GM23338 (cell line): ENCODE measurements at regions not wholly inside any gene's neighbourhood (a gene's known extent, or its start where the extent isn't known, plus 50 kb on each side); places are given as distances from the start of the nearest gene placed in this dataset.

Experiments
- ATAC-seq: fragments of 200-7000 bp; cut with Tn5 transposase; 3 replicates; pipeline ENCODE4 v1.9.1; 2020
- DNase-seq: peaks from one replicate; pipeline ENCODE4 v3.0.0-alpha.2; 2015; ENCODE audit warnings: low spot score
- H2AFZ ChIP-seq: fragments of 200-600 bp; sonication (generic); 2 replicates; pipeline ENCODE4 v1.8.0; 2016; ENCODE audit warnings: antibody characterized with exemption, mild to moderate bottlenecking, moderate library complexity
- H3F3A ChIP-seq: fragments of 200-600 bp; sonication (generic); replicated peaks from 2 replicates; pipeline ENCODE4 v1.8.0; 2017; ENCODE audit warnings: antibody characterized with exemption, mixed run types, low read depth
- H3K27ac ChIP-seq: fragments of 200-600 bp; sonication (generic); 2 replicates; pipeline ENCODE4 v1.6.1; 2016; ENCODE audit warnings: low read depth
- H3K27me3 ChIP-seq: fragments of 200-600 bp; sonication (generic); 2 replicates; pipeline ENCODE4 v1.8.0; 2016; ENCODE audit warnings: mild to moderate bottlenecking, mixed run types, moderate library complexity; ENCODE audit not compliant: insufficient read depth
- H3K36me3 ChIP-seq: fragments of 200-600 bp; sonication (generic); 2 replicates; pipeline ENCODE4 v1.8.0; 2016; ENCODE audit warnings: mild to moderate bottlenecking; ENCODE audit not compliant: insufficient read depth
- H3K4me1 ChIP-seq: fragments of 200-600 bp; sonication (generic); 2 replicates; pipeline ENCODE4 v1.8.0; 2016; ENCODE audit warnings: mild to moderate bottlenecking, moderate library complexity; ENCODE audit not compliant: insufficient read depth
- H3K4me2 ChIP-seq: fragments of 200-600 bp; sonication (generic); 2 replicates; pipeline ENCODE4 v1.7.1; 2017; ENCODE audit warnings: mixed run types
- H3K4me3 ChIP-seq: fragments of 200-600 bp; sonication (generic); 2 replicates; pipeline ENCODE4 v1.6.1; 2016; ENCODE audit warnings: mixed run types
- H3K79me2 ChIP-seq: fragments of 200-600 bp; sonication (generic); replicated peaks from 2 replicates; pipeline ENCODE4 v1.8.0; 2017; ENCODE audit warnings: mild to moderate bottlenecking; ENCODE audit not compliant: insufficient read depth
- H3K9me2 ChIP-seq: fragments of 200-600 bp; sonication (generic); 2 replicates; pipeline ENCODE4 v1.8.0; 2017; ENCODE audit not compliant: insufficient read depth
- H4K20me1 ChIP-seq: fragments of 200-600 bp; sonication (generic); replicated peaks from 2 replicates; pipeline ENCODE4 v1.8.0; 2017; ENCODE audit warnings: mild to moderate bottlenecking; ENCODE audit not compliant: insufficient read depth
- H3K27ac Mint-ChIP-seq: 2 replicates; pipeline ENCODE4 v1.8.0; 2020; ENCODE audit warnings: inconsistent platforms, mild to moderate bottlenecking, moderate library complexity, mixed read lengths
- H3K27me3 Mint-ChIP-seq: 3 replicates; pipeline ENCODE4 v1.8.0; 2022; ENCODE audit warnings: low read depth, mild to moderate bottlenecking, moderate library complexity, mixed read lengths, inconsistent platforms; ENCODE audit not compliant: insufficient read depth, poor library complexity
- H3K36me3 Mint-ChIP-seq: 3 replicates; pipeline ENCODE4 v1.8.0; 2021; ENCODE audit warnings: low read depth, mild to moderate bottlenecking, inconsistent platforms, moderate library complexity, mixed read lengths
- H3K4me1 Mint-ChIP-seq: 3 replicates; pipeline ENCODE4 v1.8.0; 2020; ENCODE audit warnings: mild to moderate bottlenecking, inconsistent platforms, mixed read lengths
- H3K4me3 Mint-ChIP-seq: 3 replicates; pipeline ENCODE4 v1.8.0; 2021; ENCODE audit warnings: moderate library complexity, mild to moderate bottlenecking, inconsistent platforms, mixed read lengths
- H3K9me3 Mint-ChIP-seq: 3 replicates; pipeline ENCODE4 v1.8.0; 2020; ENCODE audit warnings: moderate library complexity, mild to moderate bottlenecking, inconsistent platforms, mixed read lengths
- CREB1 ChIP-seq: fragments of 250-450 bp; sonication (Bioruptor Pico); IDR thresholded peaks from 2 replicates; pipeline ENCODE4 v1.5.0; 2020; ENCODE audit warnings: low read depth, mild to moderate bottlenecking, moderate library complexity
- CTCF ChIP-seq, 2 experiments: fragments of 200-600 bp in 1 of 2; sonication (generic) in 1 of 2; conservative IDR thresholded peaks; 2 replicates each; pipeline versions ENCODE4 v1.5.1 to v1.6.1; 2016 to 2017; ENCODE audit warnings: antibody characterized with exemption in 2 of 2, low read depth in 2 of 2, mild to moderate bottlenecking in 2 of 2, moderate library complexity in 1 of 2
- EZH2 ChIP-seq: fragments of 200-600 bp; sonication (generic); IDR thresholded peaks from one replicate; pipeline ENCODE4 v1.8.0; 2017; ENCODE audit warnings: antibody characterized with exemption, mild to moderate bottlenecking, low read depth; ENCODE audit not compliant: unreplicated experiment
- EZH2phosphoT487 ChIP-seq: fragments of 200-600 bp; sonication (generic); IDR thresholded peaks from one replicate; pipeline ENCODE4 v1.8.1; 2018; ENCODE audit warnings: antibody characterized with exemption; ENCODE audit not compliant: unreplicated experiment
- POLR2AphosphoS5 ChIP-seq: IDR thresholded peaks from 2 replicates; pipeline ENCODE4 v1.6.1; 2016; ENCODE audit warnings: antibody characterized with exemption, low read depth
- REST ChIP-seq: IDR thresholded peaks from one replicate; pipeline ENCODE4 v1.6.1; 2018; ENCODE audit warnings: antibody characterized with exemption; ENCODE audit not compliant: unreplicated experiment
- TF ChIP-seq, protein P1 (sequence below): fragments of 250-450 bp; sonication (Bioruptor Pico); IDR thresholded peaks from 2 replicates; pipeline ENCODE4 v1.5.0; 2020; ENCODE audit warnings: mild to moderate bottlenecking, moderate library complexity

- Mint-ChIP-seq H3K36me3 (no peaks in the 10 kb centered on the region), H3K27me3 (no peaks in the 10 kb centered on the region)
These were observed 175.1 kb upstream of the FOXQ1 start for GRCh38 chr6:1136827-1137226.

More at GRCh38 chr6:1136827-1137226, 175.1 kb upstream of the FOXQ1 start:
- Histone ChIP-seq H3K27ac (no peak overlapping the region), H4K20me1 (no peaks in the 10 kb centered on the region), H3K4me3 (no peak overlapping the region), H3K79me2 (no peaks in the 10 kb centered on the region), H2AFZ (no peak overlapping the region), H3K9me2 (no peaks in the 10 kb centered on the region), H3K4me2 (no peak overlapping the region), H3K4me1 (no peaks in the 10 kb centered on the region), H3K27me3 (no peaks in the 10 kb centered on the region), H3K36me3 (no peaks in the 10 kb centered on the region), H3F3A (no peaks in the 10 kb centered on the region)
- Mint-ChIP-seq H3K27ac (no peak overlapping the region), H3K4me3 (no peak overlapping the region), H3K9me3 (peaks cover 5% of the 10 kb centered on the region; the same call in 2 of the 3 replicates), H3K4me1 (peaks cover under 1% of the 10 kb centered on the region; the same call in 2 of the 3 replicates)
- no peak for DNase-seq
- TF ChIP-seq REST (no peak), CTCF (conservative IDR thresholded peaks at IDR 0.05; ENCODE audit: low read depth in 2 of 2) (no peak), EZH2 (no peak), POLR2AphosphoS5 (no peak), CREB1 (no peak), EZH2phosphoT487 (no peak)
- TF ChIP-seq, protein P1, sequence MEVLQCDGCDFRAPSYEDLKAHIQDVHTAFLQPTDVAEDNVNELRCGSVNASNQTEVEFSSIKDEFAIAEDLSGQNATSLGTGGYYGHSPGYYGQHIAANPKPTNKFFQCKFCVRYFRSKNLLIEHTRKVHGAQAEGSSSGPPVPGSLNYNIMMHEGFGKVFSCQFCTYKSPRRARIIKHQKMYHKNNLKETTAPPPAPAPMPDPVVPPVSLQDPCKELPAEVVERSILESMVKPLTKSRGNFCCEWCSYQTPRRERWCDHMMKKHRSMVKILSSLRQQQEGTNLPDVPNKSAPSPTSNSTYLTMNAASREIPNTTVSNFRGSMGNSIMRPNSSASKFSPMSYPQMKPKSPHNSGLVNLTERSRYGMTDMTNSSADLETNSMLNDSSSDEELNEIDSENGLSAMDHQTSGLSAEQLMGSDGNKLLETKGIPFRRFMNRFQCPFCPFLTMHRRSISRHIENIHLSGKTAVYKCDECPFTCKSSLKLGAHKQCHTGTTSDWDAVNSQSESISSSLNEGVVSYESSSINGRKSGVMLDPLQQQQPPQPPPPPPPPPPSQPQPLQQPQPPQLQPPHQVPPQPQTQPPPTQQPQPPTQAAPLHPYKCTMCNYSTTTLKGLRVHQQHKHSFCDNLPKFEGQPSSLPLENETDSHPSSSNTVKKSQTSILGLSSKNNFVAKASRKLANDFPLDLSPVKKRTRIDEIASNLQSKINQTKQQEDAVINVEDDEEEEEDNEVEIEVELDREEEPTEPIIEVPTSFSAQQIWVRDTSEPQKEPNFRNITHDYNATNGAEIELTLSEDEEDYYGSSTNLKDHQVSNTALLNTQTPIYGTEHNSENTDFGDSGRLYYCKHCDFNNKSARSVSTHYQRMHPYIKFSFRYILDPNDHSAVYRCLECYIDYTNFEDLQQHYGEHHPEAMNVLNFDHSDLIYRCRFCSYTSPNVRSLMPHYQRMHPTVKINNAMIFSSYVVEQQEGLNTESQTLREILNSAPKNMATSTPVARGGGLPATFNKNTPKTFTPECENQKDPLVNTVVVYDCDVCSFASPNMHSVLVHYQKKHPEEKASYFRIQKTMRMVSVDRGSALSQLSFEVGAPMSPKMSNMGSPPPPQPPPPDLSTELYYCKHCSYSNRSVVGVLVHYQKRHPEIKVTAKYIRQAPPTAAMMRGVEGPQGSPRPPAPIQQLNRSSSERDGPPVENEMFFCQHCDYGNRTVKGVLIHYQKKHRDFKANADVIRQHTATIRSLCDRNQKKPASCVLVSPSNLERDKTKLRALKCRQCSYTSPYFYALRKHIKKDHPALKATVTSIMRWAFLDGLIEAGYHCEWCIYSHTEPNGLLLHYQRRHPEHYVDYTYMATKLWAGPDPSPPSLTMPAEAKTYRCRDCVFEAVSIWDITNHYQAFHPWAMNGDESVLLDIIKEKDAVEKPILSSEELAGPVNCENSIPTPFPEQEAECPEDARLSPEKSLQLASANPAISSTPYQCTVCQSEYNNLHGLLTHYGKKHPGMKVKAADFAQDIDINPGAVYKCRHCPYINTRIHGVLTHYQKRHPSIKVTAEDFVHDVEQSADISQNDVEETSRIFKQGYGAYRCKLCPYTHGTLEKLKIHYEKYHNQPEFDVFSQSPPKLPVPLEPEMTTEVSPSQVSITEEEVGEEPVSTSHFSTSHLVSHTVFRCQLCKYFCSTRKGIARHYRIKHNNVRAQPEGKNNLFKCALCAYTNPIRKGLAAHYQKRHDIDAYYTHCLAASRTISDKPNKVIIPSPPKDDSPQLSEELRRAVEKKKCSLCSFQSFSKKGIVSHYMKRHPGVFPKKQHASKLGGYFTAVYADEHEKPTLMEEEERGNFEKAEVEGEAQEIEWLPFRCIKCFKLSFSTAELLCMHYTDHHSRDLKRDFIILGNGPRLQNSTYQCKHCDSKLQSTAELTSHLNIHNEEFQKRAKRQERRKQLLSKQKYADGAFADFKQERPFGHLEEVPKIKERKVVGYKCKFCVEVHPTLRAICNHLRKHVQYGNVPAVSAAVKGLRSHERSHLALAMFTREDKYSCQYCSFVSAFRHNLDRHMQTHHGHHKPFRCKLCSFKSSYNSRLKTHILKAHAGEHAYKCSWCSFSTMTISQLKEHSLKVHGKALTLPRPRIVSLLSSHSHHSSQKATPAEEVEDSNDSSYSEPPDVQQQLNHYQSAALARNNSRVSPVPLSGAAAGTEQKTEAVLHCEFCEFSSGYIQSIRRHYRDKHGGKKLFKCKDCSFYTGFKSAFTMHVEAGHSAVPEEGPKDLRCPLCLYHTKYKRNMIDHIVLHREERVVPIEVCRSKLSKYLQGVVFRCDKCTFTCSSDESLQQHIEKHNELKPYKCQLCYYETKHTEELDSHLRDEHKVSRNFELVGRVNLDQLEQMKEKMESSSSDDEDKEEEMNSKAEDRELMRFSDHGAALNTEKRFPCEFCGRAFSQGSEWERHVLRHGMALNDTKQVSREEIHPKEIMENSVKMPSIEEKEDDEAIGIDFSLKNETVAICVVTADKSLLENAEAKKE: no peak
- no peak for ATAC-seq
